Muscle layer of colon (tissue), 2 donors: ENCODE measurements at regions not wholly inside any gene's neighbourhood (a gene's known extent, or its start where the extent isn't known, plus 50 kb on each side); places are given as distances from the start of the nearest gene placed in this dataset.
"Not testable (repeated sequence)": the region's sequence is repeated elsewhere in the genome, so short reads cannot be mapped to it uniquely, and the experiment has no call there.

Experiments used
- H3K27ac ChIP-seq: one replicate; pipeline ENCODE4 v1.7.0; 2013; ENCODE audit warnings: low read depth, mild to moderate bottlenecking, low read length, moderate library complexity
- H3K27me3 ChIP-seq, 2 donors: one replicate each; pipeline ENCODE4 v1.7.0; 2013; ENCODE audit warnings: low read length in 2 of 2, mild to moderate bottlenecking in 2 of 2; ENCODE audit not compliant: insufficient read depth in 2 of 2, control insufficient read depth in 1 of 2
- H3K36me3 ChIP-seq: one replicate; pipeline ENCODE4 v1.7.0; 2013; ENCODE audit warnings: mild to moderate bottlenecking, low read length; ENCODE audit not compliant: insufficient read depth
- H3K4me1 ChIP-seq: one replicate; pipeline ENCODE4 v1.7.0; 2013; ENCODE audit warnings: mild to moderate bottlenecking, low read length; ENCODE audit not compliant: insufficient read depth
- H3K4me3 ChIP-seq, 2 donors: one replicate each; pipeline ENCODE4 v1.7.0; 2013; ENCODE audit warnings: low read length in 2 of 2, low read depth in 1 of 2, mild to moderate bottlenecking in 1 of 2, moderate library complexity in 1 of 2
- H3K9ac ChIP-seq: one replicate; pipeline ENCODE4 v1.7.0; 2013; ENCODE audit warnings: low read length
- H3K9me3 ChIP-seq: one replicate; pipeline ENCODE4 v1.7.0; 2013; ENCODE audit warnings: mild to moderate bottlenecking, low read length
- donor health status: abdominal sarcoma.
- donor health status: Adenocarcinoma of cecum.

DNA sequence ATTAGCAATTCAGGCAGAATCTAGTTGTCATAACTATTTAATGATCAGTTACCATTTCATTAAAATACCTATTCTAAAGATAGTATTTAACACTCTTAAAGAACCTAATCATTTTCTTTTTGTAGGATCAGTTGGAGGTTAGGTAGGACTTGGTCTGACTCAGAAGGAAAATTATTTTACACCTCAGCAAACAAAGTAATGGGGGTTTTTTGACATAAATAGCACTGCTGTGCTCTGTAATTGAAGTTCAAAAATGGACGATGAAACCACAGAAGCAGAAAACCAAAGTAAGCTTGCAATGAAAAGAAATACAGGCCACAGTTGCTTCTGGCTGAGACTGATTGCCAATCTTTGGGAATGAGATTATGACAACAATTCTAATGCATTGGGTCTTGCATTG, 187.0 kb upstream of the TRPM3 start:
- Histone ChIP-seq H3K9me3 (no peaks in the 10 kb centered on the region), H3K4me3 (no peak overlapping the region), H3K27ac (no peak overlapping the region), H3K4me1 (no peaks in the 10 kb centered on the region), H3K27me3 (no peaks in the 10 kb centered on the region), H3K36me3 (no peaks in the 10 kb centered on the region), H3K9ac (no peak overlapping the region)

DNA sequence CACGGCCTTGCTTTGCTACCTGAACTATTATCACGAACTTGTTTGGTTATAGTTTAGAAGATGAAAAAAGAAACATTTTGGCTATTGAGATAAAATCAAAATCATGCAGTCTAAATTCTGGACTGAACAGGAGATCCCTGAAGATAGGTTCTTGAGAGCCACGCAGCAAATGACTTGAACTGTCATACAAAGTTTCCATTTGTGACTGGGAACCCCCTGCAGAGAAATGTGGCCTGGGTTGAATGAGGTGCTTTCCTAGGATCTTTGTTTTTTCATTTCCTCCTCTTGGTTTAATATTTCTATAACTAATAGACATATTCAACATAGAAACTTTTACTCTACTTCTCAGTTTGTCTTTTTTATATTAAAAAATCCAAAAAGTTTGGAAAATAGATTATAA, 184.7 kb upstream of the TRPM3 start:
- H3K9me3 ChIP-seq = no peaks in the 10 kb centered on the region
- no peak overlapping the region for H3K9ac ChIP-seq
- no peaks in the 10 kb centered on the region for H3K4me1 ChIP-seq
- H3K36me3 ChIP-seq = no peaks in the 10 kb centered on the region
- no peak overlapping the region for H3K4me3 ChIP-seq
- no peaks in the 10 kb centered on the region for H3K27me3 ChIP-seq
- H3K27ac ChIP-seq = no peak overlapping the region

DNA sequence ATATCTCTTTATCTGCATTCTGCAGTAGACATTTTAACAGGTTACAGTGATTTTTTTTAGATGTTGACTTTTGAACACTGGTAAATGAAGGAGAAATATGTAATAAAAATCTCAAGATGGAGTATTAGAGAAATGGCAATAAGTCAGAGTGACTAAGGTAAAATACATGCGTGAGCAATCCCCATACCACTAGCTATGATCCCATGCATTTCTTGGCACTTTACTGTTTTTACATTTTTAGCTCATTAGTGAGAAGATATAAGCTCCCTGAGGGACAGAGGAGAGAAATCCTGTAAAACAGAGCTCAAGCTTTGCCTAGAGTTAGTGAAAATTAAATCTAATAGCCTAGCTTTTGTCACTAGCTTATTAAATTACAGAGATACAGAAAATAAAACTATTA, 181.9 kb upstream of the TRPM3 start:
- no peak overlapping the region for H3K27ac ChIP-seq

DNA sequence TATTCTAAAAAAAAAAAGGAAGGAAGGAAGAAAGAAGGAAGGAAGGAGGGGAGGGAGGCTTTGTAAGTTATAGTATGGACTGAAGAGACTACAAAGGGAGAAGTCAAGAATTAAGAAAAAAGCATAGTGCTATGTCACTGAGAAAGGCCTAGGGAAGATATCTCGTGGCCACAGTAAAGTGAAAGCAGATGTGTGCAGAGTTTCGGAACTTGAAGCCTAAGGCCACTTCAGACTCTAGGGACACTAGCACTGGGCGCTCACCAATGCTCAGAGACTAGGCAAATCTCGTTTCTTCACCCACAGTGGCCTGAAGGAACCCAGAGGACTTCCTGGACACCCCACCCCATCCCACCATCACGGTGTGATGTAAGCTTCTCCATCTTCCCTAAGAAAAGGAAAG, 181.4 kb upstream of the TRPM3 start:
- H3K27me3 ChIP-seq = no peaks in the 10 kb centered on the region
- H3K9ac ChIP-seq = no peak overlapping the region
- H3K36me3 ChIP-seq = no peaks in the 10 kb centered on the region
- no peak overlapping the region for H3K4me3 ChIP-seq
- no peak overlapping the region for H3K27ac ChIP-seq
- no peaks in the 10 kb centered on the region for H3K4me1 ChIP-seq
- H3K9me3 ChIP-seq = no peaks in the 10 kb centered on the region

More for the DNA sequence above, 181.9 kb upstream of the TRPM3 start:
- Histone ChIP-seq H3K9ac (no peak overlapping the region), H3K4me3 (no peak overlapping the region), H3K27me3 (no peaks in the 10 kb centered on the region), H3K4me1 (no peaks in the 10 kb centered on the region), H3K9me3 (no peaks in the 10 kb centered on the region), H3K36me3 (no peaks in the 10 kb centered on the region)

DNA sequence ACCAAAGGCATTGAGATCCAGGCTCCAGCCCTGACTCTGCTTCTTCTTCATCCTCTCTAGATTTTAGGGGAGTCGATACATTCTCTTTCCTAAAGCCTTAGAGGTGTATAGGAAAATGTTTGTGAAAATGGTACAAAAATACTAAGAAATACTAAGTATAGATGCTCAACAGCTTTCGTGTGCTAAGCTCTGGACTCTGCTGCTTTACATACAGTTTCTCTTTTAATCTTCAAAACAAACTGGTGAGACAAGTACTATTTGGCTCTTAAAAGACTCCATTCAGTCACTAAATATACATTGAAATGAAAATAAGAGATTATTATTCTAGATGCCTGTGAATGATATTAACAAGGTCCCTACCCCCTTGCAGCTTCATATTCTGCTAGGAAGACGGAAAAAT, 174.5 kb upstream of the TRPM3 start:
- Histone ChIP-seq H3K27me3 (no peaks in the 10 kb centered on the region), H3K9ac (no peak overlapping the region), H3K4me3 (no peak overlapping the region), H3K9me3 (no peaks in the 10 kb centered on the region), H3K4me1 (no peaks in the 10 kb centered on the region), H3K36me3 (no peaks in the 10 kb centered on the region), H3K27ac (no peak overlapping the region)

DNA sequence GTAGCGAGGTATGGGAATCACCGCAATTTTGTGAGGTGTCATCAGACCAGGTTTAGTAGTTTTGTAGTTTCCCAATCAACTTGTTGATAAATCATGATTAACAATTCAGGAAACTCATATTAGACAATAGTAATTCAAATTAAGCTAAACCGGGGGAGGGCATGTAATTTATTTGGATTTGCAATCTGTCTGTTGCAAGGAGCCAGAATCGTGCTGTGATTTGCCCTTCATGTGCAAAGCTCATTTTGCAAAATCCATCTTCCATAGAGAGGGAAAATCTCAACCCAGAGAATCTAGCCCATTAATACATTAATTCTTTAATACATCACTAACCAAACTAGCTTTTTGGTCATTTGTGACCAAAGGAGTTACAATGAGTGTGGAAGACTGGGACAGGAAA, 164.7 kb upstream of the TRPM3 start:
- no peaks in the 10 kb centered on the region for H3K4me1 ChIP-seq
- no peaks in the 10 kb centered on the region for H3K27me3 ChIP-seq
- H3K9me3 ChIP-seq = no peaks in the 10 kb centered on the region
- no peak overlapping the region for H3K27ac ChIP-seq
- H3K36me3 ChIP-seq = no peaks in the 10 kb centered on the region
- no peak overlapping the region for H3K4me3 ChIP-seq
- no peak overlapping the region for H3K9ac ChIP-seq

DNA sequence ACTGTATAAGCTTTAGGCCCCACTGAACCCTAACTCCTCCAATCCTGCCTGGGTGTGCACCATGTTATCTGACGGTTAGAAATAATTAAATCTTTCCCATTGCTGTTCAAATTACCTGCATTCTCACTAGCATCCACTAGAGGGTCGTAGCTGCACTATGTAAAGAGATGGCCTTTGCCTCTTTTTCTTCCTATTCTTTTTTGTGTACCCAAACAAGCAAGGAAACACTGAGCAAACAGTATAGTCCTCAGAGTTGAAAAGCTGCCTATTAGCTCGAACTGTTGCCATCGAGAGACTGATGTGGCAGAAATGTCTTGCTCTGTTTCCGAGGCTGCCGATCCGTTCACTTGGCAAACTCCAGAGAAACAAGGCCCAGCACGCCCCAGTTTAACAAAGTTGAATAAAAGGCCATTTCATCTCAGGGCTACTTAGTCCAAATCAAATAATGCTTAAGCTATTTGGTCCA, 163.8 kb upstream of the TRPM3 start:
- Histone ChIP-seq H3K4me1 (no peaks in the 10 kb centered on the region), H3K9me3 (no peaks in the 10 kb centered on the region), H3K36me3 (no peaks in the 10 kb centered on the region), H3K27me3 (no peaks in the 10 kb centered on the region), H3K4me3 (no peak overlapping the region), H3K27ac (no peak overlapping the region), H3K9ac (no peak overlapping the region)

DNA sequence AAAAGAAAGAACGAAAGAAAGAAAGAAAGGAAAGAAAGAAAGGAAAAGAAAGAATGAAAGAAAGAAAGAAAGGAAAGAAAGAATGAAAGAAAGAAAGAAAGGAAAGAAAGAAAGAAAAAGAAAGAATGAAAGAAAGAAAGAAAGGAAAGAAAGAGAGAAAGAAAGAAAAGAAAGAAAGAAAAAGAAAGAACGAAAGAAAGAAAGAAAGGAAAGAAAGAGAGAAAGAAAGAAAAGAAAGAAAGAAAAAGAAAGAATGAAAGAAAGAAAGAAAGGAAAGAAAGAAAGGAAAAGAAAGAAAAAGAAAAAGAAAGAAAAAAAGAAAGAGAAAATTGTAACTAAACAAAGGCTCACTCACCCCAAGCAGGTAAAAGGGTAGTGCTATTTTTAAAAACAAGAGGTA, 160.7 kb upstream of the TRPM3 start:
- not testable (repeated sequence) for H3K4me1 ChIP-seq, H3K27ac ChIP-seq, H3K9me3 ChIP-seq, H3K9ac ChIP-seq, H3K4me3 ChIP-seq, H3K27me3 ChIP-seq, H3K36me3 ChIP-seq

DNA sequence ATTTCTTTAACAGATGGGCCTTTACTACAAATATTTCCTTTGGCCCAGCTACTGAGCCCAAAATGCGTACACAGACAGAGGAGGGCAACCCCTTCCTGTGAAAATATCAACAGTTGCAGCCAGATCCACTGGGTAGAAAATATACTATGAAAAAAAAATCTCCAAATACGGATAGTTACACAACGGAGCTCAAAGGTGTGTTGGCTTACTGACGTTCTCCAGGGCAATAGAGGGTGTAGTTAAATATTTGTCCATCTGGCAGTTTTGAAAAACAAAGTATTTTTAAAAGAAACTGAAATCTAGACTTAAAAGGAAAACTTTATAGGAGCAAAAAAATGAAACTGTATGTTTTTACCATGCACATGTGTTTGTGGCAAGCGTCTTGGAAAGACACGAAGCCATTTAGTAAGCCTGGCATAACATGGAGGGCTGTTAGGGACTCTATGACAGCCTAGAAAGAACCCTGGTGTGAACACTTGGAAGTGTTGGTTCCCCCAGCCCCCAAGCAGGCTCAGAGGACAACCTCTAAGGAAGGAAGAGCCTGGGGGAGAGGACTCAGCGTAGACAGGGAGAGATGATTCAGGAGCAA, 157.8 kb upstream of the TRPM3 start:
- Histone ChIP-seq H3K36me3 (no peaks in the 10 kb centered on the region), H3K9me3 (no peaks in the 10 kb centered on the region), H3K27me3 (no peaks in the 10 kb centered on the region), H3K9ac (no peak overlapping the region), H3K4me1 (no peaks in the 10 kb centered on the region), H3K4me3 (no peak overlapping the region), H3K27ac (no peak overlapping the region)

DNA sequence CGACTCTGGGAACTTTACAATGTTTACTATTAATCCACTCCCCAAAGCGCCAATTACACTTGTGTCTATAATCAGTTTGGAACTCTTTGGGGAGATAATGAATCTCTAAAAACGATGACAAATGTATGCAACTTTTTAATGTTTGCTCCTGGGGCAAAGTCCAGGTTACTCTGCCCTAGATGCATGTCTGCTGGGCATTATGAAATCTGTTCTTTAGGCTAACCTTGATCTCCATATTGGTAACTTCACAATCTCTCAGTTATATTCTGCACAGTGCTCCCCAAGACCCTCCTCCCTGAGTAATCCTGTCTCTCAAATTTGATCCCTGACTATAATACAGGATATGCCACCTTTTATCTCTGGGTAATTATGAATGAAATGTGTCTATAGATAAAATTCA, 152.2 kb upstream of the TRPM3 start:
- H3K4me1 ChIP-seq = no peaks in the 10 kb centered on the region
- H3K9ac ChIP-seq = no peak overlapping the region
- no peak overlapping the region for H3K27ac ChIP-seq
- no peaks in the 10 kb centered on the region for H3K9me3 ChIP-seq
- no peak overlapping the region for H3K4me3 ChIP-seq
- no peaks in the 10 kb centered on the region for H3K27me3 ChIP-seq
- no peaks in the 10 kb centered on the region for H3K36me3 ChIP-seq

DNA sequence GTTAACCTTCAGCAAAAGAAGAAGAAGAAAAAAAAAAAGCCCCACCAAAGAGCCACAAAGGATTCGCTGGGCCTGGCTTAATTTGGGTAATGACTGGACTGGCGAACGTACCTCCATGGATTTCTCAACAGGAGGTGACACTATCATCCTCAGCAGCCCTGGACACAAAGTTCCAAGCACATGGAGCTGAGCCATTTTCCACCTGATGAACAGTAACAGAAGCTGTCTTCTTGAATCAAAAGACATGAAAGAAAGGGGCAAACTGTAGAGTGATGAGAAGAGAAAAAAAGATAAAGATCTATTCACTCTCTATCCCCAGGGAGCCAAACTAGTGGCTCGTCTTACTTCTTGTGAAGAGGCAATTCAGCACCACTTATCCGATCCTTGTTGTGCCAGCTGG, 150.2 kb upstream of the TRPM3 start:
- H3K36me3 ChIP-seq = no peaks in the 10 kb centered on the region
- H3K9ac ChIP-seq = no peak overlapping the region
- H3K4me1 ChIP-seq = no peaks in the 10 kb centered on the region
- H3K4me3 ChIP-seq = no peak overlapping the region
- H3K27me3 ChIP-seq = no peaks in the 10 kb centered on the region
- no peaks in the 10 kb centered on the region for H3K9me3 ChIP-seq
- no peak overlapping the region for H3K27ac ChIP-seq

DNA sequence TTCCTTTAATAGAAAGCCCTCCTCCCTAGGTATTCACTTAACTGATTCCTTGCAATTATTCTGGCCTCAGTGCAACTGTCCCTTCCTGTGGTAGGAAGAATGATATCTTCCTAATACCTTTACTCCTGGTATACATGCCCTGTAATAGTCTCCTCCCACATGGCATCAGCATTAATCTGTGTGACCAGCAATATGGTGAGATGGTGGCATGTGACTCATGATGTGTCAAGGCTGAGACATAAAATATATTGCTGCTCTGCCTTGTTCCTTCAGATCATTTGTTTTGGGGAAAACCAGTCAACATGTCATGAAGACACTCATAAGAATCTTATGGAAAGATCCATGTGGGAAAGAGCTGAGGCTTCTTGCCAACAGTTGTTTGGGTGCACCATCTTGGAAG, 149.1 kb upstream of the TRPM3 start:
- Histone ChIP-seq H3K9ac (no peak overlapping the region), H3K27ac (no peak overlapping the region), H3K9me3 (no peaks in the 10 kb centered on the region)

More for the DNA sequence above, 149.1 kb upstream of the TRPM3 start:
- Histone ChIP-seq H3K27me3 (no peaks in the 10 kb centered on the region), H3K4me1 (no peaks in the 10 kb centered on the region), H3K4me3 (no peak overlapping the region), H3K36me3 (no peaks in the 10 kb centered on the region)
